ENCODE measurements at regions not wholly inside any gene's neighbourhood (a gene's known extent, or its start where the extent isn't known, plus 50 kb on each side); places are given as distances from the start of the nearest gene placed in this dataset.
"Not testable (repeated sequence)": the region's sequence is repeated elsewhere in the genome, so short reads cannot be mapped to it uniquely, and the experiment has no call there.

DNA sequence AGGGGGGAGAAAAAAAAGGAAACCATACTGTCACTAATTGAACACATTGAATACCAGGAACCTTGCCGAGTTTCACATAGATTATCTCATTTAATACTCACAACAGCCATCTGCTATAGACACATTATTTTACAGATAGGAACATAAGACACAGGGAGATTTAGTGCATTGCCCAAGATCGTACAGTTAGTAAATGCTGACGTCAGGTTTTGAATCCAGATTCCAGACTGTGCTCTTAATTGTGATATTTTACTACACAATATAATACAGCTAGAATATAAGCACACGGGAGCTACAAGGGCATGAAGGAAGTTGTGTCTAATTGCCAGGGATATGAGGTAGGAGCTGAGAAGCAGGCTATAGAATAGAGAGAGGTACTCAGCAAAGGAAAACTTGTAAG is 93.9 kb upstream of the MINDY3 start:
- Histone ChIP-seq H3K79me2 (ENCODE audit: insufficient read depth, low read length) (no peaks in the 10 kb centered on the region), H3F3A (ENCODE audit: insufficient read depth) (no peaks in the 10 kb centered on the region), H3K9ac (ENCODE audit: low read length) (no peak overlapping the region), H2AFZ (ENCODE audit: low read depth, low read length, severe bottlenecking) (no peak overlapping the region), H3K4me3 (ENCODE audit: insufficient read depth, low read length, poor library complexity, severe bottlenecking) (no peak overlapping the region), H3K9me3 (ENCODE audit: insufficient read depth, low read length) (no peaks in the 10 kb centered on the region), H4K20me1 (ENCODE audit: low read depth, low read length) (no peaks in the 10 kb centered on the region), H3K9me2 (replicated peaks; ENCODE audit: insufficient read depth, low read length) (no peaks in the 10 kb centered on the region), H3K27me3 (ENCODE audit: low read length) (no peaks in the 10 kb centered on the region), H3K36me3 (ENCODE audit: low read length) (no peaks in the 10 kb centered on the region), H3K4me2 (ENCODE audit: low read depth, low read length, poor library complexity, severe bottlenecking) (no peak overlapping the region), H3K27ac (ENCODE audit: low read depth, low read length) (no peak overlapping the region)
- TF ChIP-seq, protein P1, sequence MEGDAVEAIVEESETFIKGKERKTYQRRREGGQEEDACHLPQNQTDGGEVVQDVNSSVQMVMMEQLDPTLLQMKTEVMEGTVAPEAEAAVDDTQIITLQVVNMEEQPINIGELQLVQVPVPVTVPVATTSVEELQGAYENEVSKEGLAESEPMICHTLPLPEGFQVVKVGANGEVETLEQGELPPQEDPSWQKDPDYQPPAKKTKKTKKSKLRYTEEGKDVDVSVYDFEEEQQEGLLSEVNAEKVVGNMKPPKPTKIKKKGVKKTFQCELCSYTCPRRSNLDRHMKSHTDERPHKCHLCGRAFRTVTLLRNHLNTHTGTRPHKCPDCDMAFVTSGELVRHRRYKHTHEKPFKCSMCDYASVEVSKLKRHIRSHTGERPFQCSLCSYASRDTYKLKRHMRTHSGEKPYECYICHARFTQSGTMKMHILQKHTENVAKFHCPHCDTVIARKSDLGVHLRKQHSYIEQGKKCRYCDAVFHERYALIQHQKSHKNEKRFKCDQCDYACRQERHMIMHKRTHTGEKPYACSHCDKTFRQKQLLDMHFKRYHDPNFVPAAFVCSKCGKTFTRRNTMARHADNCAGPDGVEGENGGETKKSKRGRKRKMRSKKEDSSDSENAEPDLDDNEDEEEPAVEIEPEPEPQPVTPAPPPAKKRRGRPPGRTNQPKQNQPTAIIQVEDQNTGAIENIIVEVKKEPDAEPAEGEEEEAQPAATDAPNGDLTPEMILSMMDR (IDR thresholded peaks at IDR 0.05; ENCODE audit: insufficient read depth, low read length, poor library complexity, severe bottlenecking): no peak
- no peak for TF ChIP-seq EZH2phosphoT487 (conservative IDR thresholded peaks at IDR 0.05; ENCODE audit: low read length)

DNA sequence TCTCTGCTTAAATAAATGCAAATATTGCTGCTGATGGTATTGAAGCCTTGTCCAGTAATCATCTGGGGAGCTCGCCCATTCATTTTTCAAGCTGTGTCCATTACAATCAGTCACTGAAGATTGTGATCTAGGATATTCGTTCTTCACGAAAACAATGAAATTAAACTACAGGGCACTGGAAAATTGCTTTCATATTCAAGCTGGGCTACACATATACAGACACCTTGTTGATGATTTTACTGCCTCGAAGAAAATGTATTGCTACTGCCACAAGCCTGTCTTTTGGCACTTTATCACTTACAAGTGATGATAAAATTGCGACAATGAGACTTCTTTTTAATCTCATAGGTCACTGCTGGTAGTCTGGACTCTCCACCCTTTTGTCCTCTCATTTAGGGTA is 100.0 kb upstream of the MINDY3 start:
- Histone ChIP-seq H3K9ac (ENCODE audit: low read length) (no peak overlapping the region), H3K4me3 (ENCODE audit: insufficient read depth, low read length, poor library complexity, severe bottlenecking) (no peak overlapping the region), H4K20me1 (ENCODE audit: low read depth, low read length) (no peaks in the 10 kb centered on the region), H3K27ac (ENCODE audit: low read depth, low read length) (no peak overlapping the region), H3K79me2 (ENCODE audit: insufficient read depth, low read length) (no peaks in the 10 kb centered on the region), H3K36me3 (ENCODE audit: low read length) (no peaks in the 10 kb centered on the region), H3K27me3 (ENCODE audit: low read length) (no peaks in the 10 kb centered on the region), H3F3A (ENCODE audit: insufficient read depth) (no peaks in the 10 kb centered on the region), H3K4me2 (ENCODE audit: low read depth, low read length, poor library complexity, severe bottlenecking) (no peak overlapping the region), H3K9me2 (replicated peaks; ENCODE audit: insufficient read depth, low read length) (no peaks in the 10 kb centered on the region), H3K9me3 (ENCODE audit: insufficient read depth, low read length) (no peaks in the 10 kb centered on the region), H2AFZ (ENCODE audit: low read depth, low read length, severe bottlenecking) (no peak overlapping the region)
- TF ChIP-seq, protein P1 (IDR thresholded peaks at IDR 0.05; ENCODE audit: insufficient read depth, low read length, poor library complexity, severe bottlenecking): no peak
- no peak for TF ChIP-seq EZH2phosphoT487 (conservative IDR thresholded peaks at IDR 0.05; ENCODE audit: low read length)

DNA sequence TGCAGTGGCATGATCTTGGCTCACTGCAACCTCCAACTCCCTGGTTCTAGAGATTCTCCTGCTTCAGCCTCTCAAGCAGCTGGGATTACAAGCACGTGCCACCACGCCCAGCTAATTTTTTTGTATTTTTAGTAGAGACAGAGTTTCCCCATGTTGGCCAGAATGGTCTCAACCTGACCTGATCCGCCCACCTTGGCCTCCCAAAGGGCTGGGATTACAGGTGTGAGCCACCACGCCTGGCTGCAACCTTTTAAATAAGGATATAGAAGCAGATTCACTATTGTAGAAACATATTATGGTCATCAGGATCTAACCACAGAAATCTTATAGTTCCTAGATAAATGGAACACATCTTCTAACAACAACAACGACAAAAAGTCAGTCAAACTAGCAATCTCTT is 112.4 kb upstream of the MINDY3 start:
- H3F3A ChIP-seq (ENCODE audit: insufficient read depth); H3K9me2 ChIP-seq (replicated peaks; ENCODE audit: insufficient read depth, low read length); H3K9ac ChIP-seq (ENCODE audit: low read length); H3K27ac ChIP-seq (ENCODE audit: low read depth, low read length); H3K4me3 ChIP-seq (ENCODE audit: insufficient read depth, low read length, poor library complexity, severe bottlenecking); H3K36me3 ChIP-seq (ENCODE audit: low read length); H3K4me2 ChIP-seq (ENCODE audit: low read depth, low read length, poor library complexity, severe bottlenecking); H4K20me1 ChIP-seq (ENCODE audit: low read depth, low read length); H3K27me3 ChIP-seq (ENCODE audit: low read length); H2AFZ ChIP-seq (ENCODE audit: low read depth, low read length, severe bottlenecking); H3K79me2 ChIP-seq (ENCODE audit: insufficient read depth, low read length); H3K9me3 ChIP-seq (ENCODE audit: insufficient read depth, low read length): not testable (repeated sequence)

DNA sequence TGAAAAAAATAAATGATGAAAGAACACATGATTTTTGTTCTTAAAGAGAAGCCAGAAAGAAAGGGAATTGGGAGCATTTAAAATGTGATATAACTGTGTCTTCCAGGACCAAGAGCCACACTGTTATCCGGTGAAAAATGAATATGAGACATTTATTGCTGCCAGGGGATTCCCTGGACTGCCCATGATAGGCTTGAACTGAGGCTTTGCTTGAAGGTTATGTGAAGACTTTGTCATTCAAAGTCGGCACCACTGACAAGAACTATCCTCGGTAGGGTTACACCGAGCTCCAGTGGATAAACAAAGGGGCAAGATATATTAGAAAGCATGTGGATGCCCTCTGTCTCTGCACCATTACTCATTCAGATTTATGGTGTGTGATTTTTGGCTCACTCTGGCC is 125.4 kb upstream of the MINDY3 start:
- Histone ChIP-seq H3K79me2 (ENCODE audit: insufficient read depth, low read length) (no peaks in the 10 kb centered on the region), H3K9ac (ENCODE audit: low read length) (no peak overlapping the region), H2AFZ (ENCODE audit: low read depth, low read length, severe bottlenecking) (no peak overlapping the region), H3F3A (ENCODE audit: insufficient read depth) (no peaks in the 10 kb centered on the region), H4K20me1 (ENCODE audit: low read depth, low read length) (no peaks in the 10 kb centered on the region), H3K27ac (ENCODE audit: low read depth, low read length) (no peak overlapping the region), H3K27me3 (ENCODE audit: low read length) (no peaks in the 10 kb centered on the region), H3K36me3 (ENCODE audit: low read length) (no peaks in the 10 kb centered on the region), H3K4me3 (ENCODE audit: insufficient read depth, low read length, poor library complexity, severe bottlenecking) (no peak overlapping the region), H3K9me2 (replicated peaks; ENCODE audit: insufficient read depth, low read length) (no peaks in the 10 kb centered on the region), H3K9me3 (ENCODE audit: insufficient read depth, low read length) (no peaks in the 10 kb centered on the region), H3K4me2 (ENCODE audit: low read depth, low read length, poor library complexity, severe bottlenecking) (no peak overlapping the region)
- TF ChIP-seq, protein P1 (IDR thresholded peaks at IDR 0.05; ENCODE audit: insufficient read depth, low read length, poor library complexity, severe bottlenecking): no peak
- TF ChIP-seq EZH2phosphoT487 (conservative IDR thresholded peaks at IDR 0.05; ENCODE audit: low read length): no peak

Measured in SU-DHL-6 (cell line).